ENCODE measurements at regions not wholly inside any gene's neighbourhood (a gene's known extent, or its start where the extent isn't known, plus 50 kb on each side); places are given as distances from the start of the nearest gene placed in this dataset.

DNA sequence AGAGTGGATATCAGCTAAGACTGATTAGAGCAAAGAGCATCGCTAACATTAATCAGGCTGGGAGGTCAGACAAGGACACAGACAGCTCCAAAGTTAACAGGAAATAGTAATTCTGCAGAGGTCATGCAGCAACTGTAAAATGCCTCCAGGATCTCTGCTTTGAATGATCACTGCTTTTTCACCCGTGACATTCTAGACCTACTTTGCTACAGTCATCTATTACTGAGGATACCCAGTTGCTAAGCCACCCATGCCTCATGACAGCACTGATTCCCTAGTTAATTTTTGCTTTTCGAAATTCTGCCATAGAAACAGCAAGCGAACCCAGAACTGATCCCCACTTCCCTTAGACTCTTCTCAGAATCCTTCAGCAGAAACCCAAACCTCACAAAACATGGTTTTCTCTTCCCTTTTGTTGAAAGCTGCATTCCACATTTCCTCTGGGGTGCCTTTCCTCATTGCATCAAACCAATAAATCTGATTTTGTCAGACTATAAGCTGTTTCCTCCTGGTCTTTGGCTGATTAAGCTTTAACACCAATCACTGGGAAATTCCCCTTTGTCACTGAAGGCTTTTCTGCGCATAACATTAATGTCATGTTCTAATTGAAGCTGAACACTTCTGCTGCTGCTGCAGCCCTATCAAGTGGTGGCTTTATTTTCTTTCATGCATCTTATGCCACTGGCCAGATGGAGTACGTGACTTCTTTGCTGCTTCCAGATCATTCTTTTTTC lies 201.1 kb upstream of the CHD1 start:
- no peak for DNase-seq
- no peaks in the 10 kb centered on the region for H3K4me1 ChIP-seq (ENCODE audit: control insufficient read depth, insufficient read depth, low read length)
- H3K9me3 Mint-ChIP-seq: no peaks in the 10 kb centered on the region
- H3K27me3 Mint-ChIP-seq (ENCODE audit: insufficient read depth): no peaks in the 10 kb centered on the region
- H3K4me3 Mint-ChIP-seq: no peak overlapping the region
- no peaks in the 10 kb centered on the region for H3K36me3 ChIP-seq (ENCODE audit: control insufficient read depth, insufficient read depth, low read length)
- no peaks in the 10 kb centered on the region for H3K4me1 Mint-ChIP-seq
- H3K9me3 ChIP-seq (ENCODE audit: control insufficient read depth, low read length): no peaks in the 10 kb centered on the region
- TF ChIP-seq, protein P1, sequence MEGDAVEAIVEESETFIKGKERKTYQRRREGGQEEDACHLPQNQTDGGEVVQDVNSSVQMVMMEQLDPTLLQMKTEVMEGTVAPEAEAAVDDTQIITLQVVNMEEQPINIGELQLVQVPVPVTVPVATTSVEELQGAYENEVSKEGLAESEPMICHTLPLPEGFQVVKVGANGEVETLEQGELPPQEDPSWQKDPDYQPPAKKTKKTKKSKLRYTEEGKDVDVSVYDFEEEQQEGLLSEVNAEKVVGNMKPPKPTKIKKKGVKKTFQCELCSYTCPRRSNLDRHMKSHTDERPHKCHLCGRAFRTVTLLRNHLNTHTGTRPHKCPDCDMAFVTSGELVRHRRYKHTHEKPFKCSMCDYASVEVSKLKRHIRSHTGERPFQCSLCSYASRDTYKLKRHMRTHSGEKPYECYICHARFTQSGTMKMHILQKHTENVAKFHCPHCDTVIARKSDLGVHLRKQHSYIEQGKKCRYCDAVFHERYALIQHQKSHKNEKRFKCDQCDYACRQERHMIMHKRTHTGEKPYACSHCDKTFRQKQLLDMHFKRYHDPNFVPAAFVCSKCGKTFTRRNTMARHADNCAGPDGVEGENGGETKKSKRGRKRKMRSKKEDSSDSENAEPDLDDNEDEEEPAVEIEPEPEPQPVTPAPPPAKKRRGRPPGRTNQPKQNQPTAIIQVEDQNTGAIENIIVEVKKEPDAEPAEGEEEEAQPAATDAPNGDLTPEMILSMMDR (conservative IDR thresholded peaks at IDR 0.05): no peak
- H3K27ac ChIP-seq (ENCODE audit: low read depth, low read length): no peak overlapping the region
- no peak overlapping the region for H3K27ac Mint-ChIP-seq
- no peaks in the 10 kb centered on the region for H3K27me3 ChIP-seq (ENCODE audit: control insufficient read depth, insufficient read depth, low read length, poor library complexity, severe bottlenecking)
- no peak overlapping the region for H3K4me3 ChIP-seq (ENCODE audit: low read length)
- H3K9ac ChIP-seq (ENCODE audit: extremely low read depth, low read length, poor library complexity, severe bottlenecking): no peak overlapping the region
- 90 to 96% methylated on average over 6 of the region's 6 CpGs for WGBS, 2 experiments (ENCODE audit: insufficient coverage in 1 of 2, insufficient read length in 1 of 2)
- no peaks in the 10 kb centered on the region for H3K36me3 Mint-ChIP-seq (ENCODE audit: low read depth)

DNA sequence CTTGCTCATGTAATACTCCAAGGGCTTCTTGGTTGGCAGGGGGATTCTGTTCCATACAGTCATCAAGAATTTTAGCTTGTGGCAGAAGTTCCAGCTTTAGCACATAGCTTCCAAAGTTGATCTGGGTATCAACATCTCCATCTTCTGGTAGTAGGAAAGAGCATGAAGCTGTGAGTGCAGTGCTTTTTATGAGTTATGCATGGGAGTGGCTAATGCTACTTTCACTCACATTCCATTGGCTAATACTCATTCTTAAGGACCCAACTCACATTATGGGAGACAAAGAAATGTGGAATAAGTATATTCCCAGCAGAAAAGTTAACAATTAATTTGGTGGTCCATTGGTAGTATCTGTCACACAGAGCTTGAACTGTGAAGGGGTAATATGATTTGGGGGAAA lies 194.2 kb upstream of the CHD1 start:
- Histone ChIP-seq H3K36me3 (ENCODE audit: control insufficient read depth, insufficient read depth, low read length) (no peaks in the 10 kb centered on the region), H3K4me3 (ENCODE audit: low read length) (no peak overlapping the region), H3K9ac (ENCODE audit: extremely low read depth, low read length, poor library complexity, severe bottlenecking) (no peak overlapping the region), H3K4me1 (ENCODE audit: control insufficient read depth, insufficient read depth, low read length) (no peaks in the 10 kb centered on the region), H3K27me3 (ENCODE audit: control insufficient read depth, insufficient read depth, low read length, poor library complexity, severe bottlenecking) (no peaks in the 10 kb centered on the region), H3K27ac (ENCODE audit: low read depth, low read length) (no peak overlapping the region), H3K9me3 (ENCODE audit: control insufficient read depth, low read length) (no peaks in the 10 kb centered on the region)
- TF ChIP-seq, protein P1 (conservative IDR thresholded peaks at IDR 0.05): no peak
- no peak overlapping the region for H3K27ac Mint-ChIP-seq
- H3K36me3 Mint-ChIP-seq (ENCODE audit: low read depth): no peaks in the 10 kb centered on the region
- H3K27me3 Mint-ChIP-seq (ENCODE audit: insufficient read depth): no peaks in the 10 kb centered on the region
- no peak for DNase-seq
- H3K4me1 Mint-ChIP-seq: no peaks in the 10 kb centered on the region
- no peaks in the 10 kb centered on the region for H3K9me3 Mint-ChIP-seq
- no peak overlapping the region for H3K4me3 Mint-ChIP-seq

DNA sequence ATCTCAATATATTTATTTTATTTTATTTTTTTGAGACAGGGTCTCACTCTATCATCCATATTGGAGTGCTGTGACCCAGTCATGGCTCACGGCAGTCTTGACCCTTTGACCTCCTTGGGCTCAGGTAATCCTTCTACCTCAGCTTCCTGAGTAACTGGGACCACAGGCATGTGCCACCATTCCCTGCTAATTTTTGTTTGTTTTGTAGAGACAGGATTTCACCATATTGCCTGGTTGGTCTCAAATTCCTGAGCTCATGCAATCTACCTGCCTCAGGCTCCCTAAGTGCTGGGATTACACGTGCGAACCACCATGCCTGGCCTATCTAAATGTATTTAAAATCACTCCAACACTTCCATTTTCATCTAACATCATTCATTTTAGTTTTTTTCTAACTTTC lies 190.5 kb upstream of the CHD1 start:
- H3K36me3 ChIP-seq (ENCODE audit: control insufficient read depth, insufficient read depth, low read length): no peaks in the 10 kb centered on the region
- TF ChIP-seq, protein P1 (conservative IDR thresholded peaks at IDR 0.05): no peak
- H3K4me1 ChIP-seq (ENCODE audit: control insufficient read depth, insufficient read depth, low read length): no peaks in the 10 kb centered on the region
- Mint-ChIP-seq H3K9me3 (no peaks in the 10 kb centered on the region), H3K4me1 (no peaks in the 10 kb centered on the region), H3K27me3 (ENCODE audit: insufficient read depth) (no peaks in the 10 kb centered on the region), H3K4me3 (no peak overlapping the region), H3K27ac (no peak overlapping the region), H3K36me3 (ENCODE audit: low read depth) (no peaks in the 10 kb centered on the region)
- H3K9me3 ChIP-seq (ENCODE audit: control insufficient read depth, low read length): no peaks in the 10 kb centered on the region
- no peak overlapping the region for H3K9ac ChIP-seq (ENCODE audit: extremely low read depth, low read length, poor library complexity, severe bottlenecking)
- no peak overlapping the region for H3K27ac ChIP-seq (ENCODE audit: low read depth, low read length)
- H3K4me3 ChIP-seq (ENCODE audit: low read length): no peak overlapping the region
- WGBS, 2 experiments (ENCODE audit: insufficient coverage in 1 of 2, insufficient read length in 1 of 2): 79 to 97% methylated on average over 3 of the region's 3 CpGs
- no peaks in the 10 kb centered on the region for H3K27me3 ChIP-seq (ENCODE audit: control insufficient read depth, insufficient read depth, low read length, poor library complexity, severe bottlenecking)
- DNase-seq: no peak

All from endodermal cell (in vitro differentiated cells).